Chondrocyte (in vitro differentiated cells): ENCODE measurements at regions not wholly inside any gene's neighbourhood (a gene's known extent, or its start where the extent isn't known, plus 50 kb on each side); places are given as distances from the start of the nearest gene placed in this dataset.
A peak's percentile ranks its signal among the peaks of the same experiment; 100 is the strongest.

Experiments
- DNase-seq: peaks from one replicate; pipeline ENCODE4 v3.0.0; 2021; ENCODE audit warnings: mixed read lengths, low spot score
- H3K27ac Mint-ChIP-seq: one replicate; pipeline ENCODE4 v1.8.0; 2021; ENCODE audit warnings: mild to moderate bottlenecking, moderate library complexity, mixed read lengths; ENCODE audit not compliant: unreplicated experiment
- H3K27me3 Mint-ChIP-seq: 2 replicates; pipeline ENCODE4 v1.8.0; 2021; ENCODE audit warnings: low read depth, mixed read lengths
- H3K36me3 Mint-ChIP-seq: 2 replicates; pipeline ENCODE4 v1.8.0; 2021; ENCODE audit warnings: low read depth, mixed read lengths
- H3K4me1 Mint-ChIP-seq: 2 replicates; pipeline ENCODE4 v1.8.0; 2021; ENCODE audit warnings: low read depth, mild to moderate bottlenecking, mixed read lengths
- H3K4me3 Mint-ChIP-seq: one replicate; pipeline ENCODE4 v1.8.0; 2021; ENCODE audit warnings: mild to moderate bottlenecking, moderate library complexity, mixed read lengths; ENCODE audit not compliant: unreplicated experiment
- H3K9me3 Mint-ChIP-seq: 2 replicates; pipeline ENCODE4 v1.8.0; 2021; ENCODE audit warnings: low read depth, mixed read lengths
- TF ChIP-seq, protein P1 (sequence below): fragments of 200-600 bp; sonication (generic); IDR thresholded peaks from 2 replicates; pipeline ENCODE4 v1.5.0; 2021; ENCODE audit warnings: antibody characterized with exemption, mild to moderate bottlenecking, moderate library complexity

GRCh38 chr7:17061443-17061842, 179.7 kb upstream of the AGR3 start:
- H3K27ac Mint-ChIP-seq, result no peak overlapping the region
- TF ChIP-seq, protein P1, sequence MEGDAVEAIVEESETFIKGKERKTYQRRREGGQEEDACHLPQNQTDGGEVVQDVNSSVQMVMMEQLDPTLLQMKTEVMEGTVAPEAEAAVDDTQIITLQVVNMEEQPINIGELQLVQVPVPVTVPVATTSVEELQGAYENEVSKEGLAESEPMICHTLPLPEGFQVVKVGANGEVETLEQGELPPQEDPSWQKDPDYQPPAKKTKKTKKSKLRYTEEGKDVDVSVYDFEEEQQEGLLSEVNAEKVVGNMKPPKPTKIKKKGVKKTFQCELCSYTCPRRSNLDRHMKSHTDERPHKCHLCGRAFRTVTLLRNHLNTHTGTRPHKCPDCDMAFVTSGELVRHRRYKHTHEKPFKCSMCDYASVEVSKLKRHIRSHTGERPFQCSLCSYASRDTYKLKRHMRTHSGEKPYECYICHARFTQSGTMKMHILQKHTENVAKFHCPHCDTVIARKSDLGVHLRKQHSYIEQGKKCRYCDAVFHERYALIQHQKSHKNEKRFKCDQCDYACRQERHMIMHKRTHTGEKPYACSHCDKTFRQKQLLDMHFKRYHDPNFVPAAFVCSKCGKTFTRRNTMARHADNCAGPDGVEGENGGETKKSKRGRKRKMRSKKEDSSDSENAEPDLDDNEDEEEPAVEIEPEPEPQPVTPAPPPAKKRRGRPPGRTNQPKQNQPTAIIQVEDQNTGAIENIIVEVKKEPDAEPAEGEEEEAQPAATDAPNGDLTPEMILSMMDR, result no peak
- H3K4me1 Mint-ChIP-seq, result peaks cover 20% of the 10 kb centered on the region
- no peak for DNase-seq
- no peaks in the 10 kb centered on the region for H3K27me3 Mint-ChIP-seq
- no peaks in the 10 kb centered on the region for H3K9me3 Mint-ChIP-seq
- H3K4me3 Mint-ChIP-seq, result no peak overlapping the region
- H3K36me3 Mint-ChIP-seq, result no peaks in the 10 kb centered on the region

- no peak for DNase-seq
- Mint-ChIP-seq H3K9me3 (no peaks in the 10 kb centered on the region), H3K4me1 (peaks cover 15% of the 10 kb centered on the region), H3K4me3 (no peak overlapping the region), H3K27ac (no peak overlapping the region), H3K36me3 (no peaks in the 10 kb centered on the region), H3K27me3 (no peaks in the 10 kb centered on the region)
- TF ChIP-seq, protein P1, result no peak
Observed at GRCh38 chr7:17062151-17063044, 180.6 kb upstream of the AGR3 start.

DNA sequence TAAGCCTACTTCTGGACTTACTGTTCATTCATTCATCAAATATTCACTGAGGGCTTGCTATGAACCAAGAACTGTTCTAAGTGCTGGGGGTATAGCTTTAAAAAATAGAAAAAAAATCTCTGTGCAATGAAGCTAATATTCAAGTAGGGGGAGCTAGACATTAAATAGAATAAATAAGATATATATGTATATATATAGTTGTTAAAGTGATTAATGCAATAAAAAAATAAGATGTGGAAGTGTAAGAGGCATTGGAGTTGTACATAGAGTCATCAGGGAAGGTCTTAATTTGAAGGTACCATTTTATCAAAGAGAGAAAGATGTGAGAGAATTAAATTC, 181.2 kb upstream of the AGR3 start:
- Mint-ChIP-seq H3K4me3 (no peak overlapping the region), H3K27ac (no peak overlapping the region), H3K4me1 (peaks cover 10% of the 10 kb centered on the region), H3K36me3 (no peaks in the 10 kb centered on the region), H3K9me3 (no peaks in the 10 kb centered on the region), H3K27me3 (no peaks in the 10 kb centered on the region)
- DNase-seq, result no peak
- TF ChIP-seq, protein P1, result peak; percentile 79

DNA sequence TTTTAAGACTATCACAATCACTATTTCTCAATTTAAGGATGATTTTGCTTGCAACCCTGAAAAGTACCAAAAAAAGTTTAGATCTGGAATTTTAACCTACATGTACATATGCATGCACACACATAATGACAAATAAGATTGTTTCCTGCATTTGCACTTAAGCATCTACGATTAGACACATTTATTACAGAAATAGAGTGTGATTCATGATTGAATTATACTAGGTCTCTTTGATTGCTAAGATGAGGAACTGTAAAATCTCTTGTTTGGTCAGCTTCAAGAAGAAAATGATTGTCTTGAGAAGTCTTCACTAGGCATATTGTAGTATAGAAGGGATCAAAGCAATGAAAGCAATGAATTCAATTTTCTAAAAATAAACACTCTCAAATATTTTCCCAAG, 185.9 kb upstream of the AGR3 start:
- no peak overlapping the region for H3K4me3 Mint-ChIP-seq

DNA sequence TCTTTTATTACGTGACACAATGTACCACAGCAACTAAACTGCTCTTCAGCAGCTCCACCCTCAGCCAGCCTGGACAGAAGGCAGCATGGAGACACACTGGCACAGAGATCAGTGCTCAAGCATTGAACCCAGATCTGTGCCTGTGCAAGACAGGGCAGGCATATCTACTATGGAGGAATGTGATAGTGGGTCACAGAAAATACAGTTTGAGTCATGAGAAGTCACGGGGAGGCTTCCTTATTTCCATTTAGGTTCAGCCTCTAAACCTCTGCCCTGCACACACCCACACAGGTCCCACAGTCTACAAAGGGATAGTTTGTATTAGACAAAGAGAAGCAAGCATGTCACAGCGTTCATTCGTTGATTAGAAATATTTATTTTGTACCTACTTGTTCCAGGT, 187.4 kb upstream of the AGR3 start:
- Mint-ChIP-seq H3K4me1 (no peaks in the 10 kb centered on the region), H3K27me3 (no peaks in the 10 kb centered on the region), H3K36me3 (no peaks in the 10 kb centered on the region), H3K9me3 (no peaks in the 10 kb centered on the region), H3K27ac (no peak overlapping the region), H3K4me3 (no peak overlapping the region)
- TF ChIP-seq, protein P1, result no peak
- DNase-seq, result no peak

More for the DNA sequence above, 185.9 kb upstream of the AGR3 start:
- Mint-ChIP-seq H3K4me1 (no peaks in the 10 kb centered on the region), H3K27me3 (no peaks in the 10 kb centered on the region), H3K36me3 (no peaks in the 10 kb centered on the region), H3K9me3 (no peaks in the 10 kb centered on the region), H3K27ac (no peak overlapping the region)
- TF ChIP-seq, protein P1, result no peak
- no peak for DNase-seq
